K562 (cell line): ENCODE measurements at regions not wholly inside any gene's neighbourhood (a gene's known extent, or its start where the extent isn't known, plus 50 kb on each side); places are given as distances from the start of the nearest gene placed in this dataset.
A peak's percentile ranks its signal among the peaks of the same experiment; 100 is the strongest.

Source experiments
- ATAC-seq: fragments of 200-7000 bp; cut with Tn5 transposase; 3 replicates; pipeline ENCODE4 v1.9.1; 2020; ENCODE audit warnings: moderate library complexity
- BruUV-seq: library from RNA; stranded (reverse); fragments of 400-500 nt; replicated peaks from 2 replicates; lab custom pipeline; 2021; lab: Mats Ljungman, UMichigan
- CTCF ChIA-PET: fragments of 300-600 bp; formaldehyde crosslinking; extraction: SDS; loops from one replicate; lab custom pipeline; 2021; ENCODE audit warnings: low intra/inter-chr PET ratio; lab: Yijun Ruan, JAX
- POLR2A ChIA-PET: fragments of 300-600, 350-650 bp; sonication (Branson Sonifier 250); formaldehyde crosslinking; extraction: SDS; loops from one replicate; lab custom pipeline; 2021; ENCODE audit warnings: antibody characterized with exemption, inconsistent platforms; lab: Yijun Ruan, JAX
- DNase-seq, 4 experiments: peaks; one replicate each; pipeline versions ENCODE4 v3.0.0 to v3.0.0-alpha.2; 2011 to 2018; ENCODE audit warnings: low spot score in 3 of 4, mixed read lengths in 3 of 4; ENCODE audit errors: extremely low read depth in 1 of 4
- FAIRE-seq: peaks from 2 replicates; lab custom pipeline; 2011; peaks lifted over from hg19 to GRCh38; lab: Jason Lieb, UNC
- H2AFZ ChIP-seq: 2 replicates; pipeline ENCODE4 v1.6.0; 2011; ENCODE audit warnings: low read depth, low read length, control low read depth, inconsistent platforms
- H3K27ac ChIP-seq: fragments of 200-600 bp; 3 replicates; pipeline ENCODE4 v1.8.0; 2011; ENCODE audit warnings: low read depth, mild to moderate bottlenecking, control low read depth, inconsistent platforms, low read length, moderate library complexity, mixed read lengths; ENCODE audit errors: extremely low read depth
- H3K27me3 ChIP-seq, 2 experiments: fragments of 300-600 bp in 1 of 2; 2 replicates in 1 of 2; 3 replicates in 1 of 2; pipeline versions ENCODE4 v1.6.0 to v1.8.0; 2011; ENCODE audit warnings: inconsistent platforms in 2 of 2, low read length in 2 of 2, mild to moderate bottlenecking in 1 of 2, mixed read lengths in 1 of 2, moderate library complexity in 1 of 2; ENCODE audit not compliant: control insufficient read depth in 2 of 2, insufficient read depth in 2 of 2
- H3K36me3 ChIP-seq: fragments of 300-600 bp; 3 replicates; pipeline ENCODE4 v1.8.0; 2011; ENCODE audit warnings: mild to moderate bottlenecking, low read length, inconsistent platforms; ENCODE audit not compliant: control insufficient read depth, insufficient read depth
- H3K4me1 ChIP-seq, 2 experiments: fragments of 200-600 bp in 1 of 2; replicated peaks in 1 of 2; 2 replicates in 1 of 2; 3 replicates in 1 of 2; pipeline versions ENCODE4 v1.5.1 to v1.8.0; 2011; ENCODE audit warnings: inconsistent platforms in 2 of 2, low read length in 2 of 2, mild to moderate bottlenecking in 1 of 2, mixed read lengths in 1 of 2, moderate library complexity in 1 of 2; ENCODE audit not compliant: control insufficient read depth in 2 of 2, insufficient read depth in 2 of 2
- H3K4me2 ChIP-seq: 2 replicates; pipeline ENCODE4 v1.6.1; 2011; ENCODE audit warnings: low read length, control low read depth, inconsistent platforms, mixed read lengths; ENCODE audit not compliant: insufficient read depth
- H3K4me3 ChIP-seq: fragments of 200-600 bp; sonication (generic), shearing (Covaris generic); 2 replicates; pipeline ENCODE4 v1.5.1; 2016; ENCODE audit warnings: control low read depth, inconsistent platforms
- H3K79me2 ChIP-seq: fragments of 200-600 bp; 3 replicates; pipeline ENCODE4 v1.8.0; 2011; ENCODE audit warnings: low read length, inconsistent platforms; ENCODE audit not compliant: control insufficient read depth, insufficient read depth
- H3K9ac ChIP-seq, 2 experiments: 2 replicates each; pipeline versions ENCODE4 v1.6.0 to v1.6.1; 2011; ENCODE audit warnings: low read depth in 2 of 2, low read length in 2 of 2, control low read depth in 1 of 2, inconsistent platforms in 1 of 2, mild to moderate bottlenecking in 1 of 2, mixed read lengths in 1 of 2; ENCODE audit not compliant: insufficient read depth in 1 of 2
- H3K9me1 ChIP-seq: one replicate; pipeline ENCODE4 v1.6.0; 2011; ENCODE audit warnings: inconsistent platforms, mild to moderate bottlenecking, low read length, moderate library complexity; ENCODE audit not compliant: control insufficient read depth, insufficient read depth
- H3K9me3 ChIP-seq: replicated peaks from 2 replicates; pipeline ENCODE4 v1.5.1; 2011; ENCODE audit warnings: low read depth, low read length, inconsistent platforms; ENCODE audit not compliant: control insufficient read depth, insufficient read depth
- H4K20me1 ChIP-seq: replicated peaks from 2 replicates; pipeline ENCODE4 v1.6.1; 2011; ENCODE audit warnings: low read length, inconsistent platforms, mixed read lengths; ENCODE audit not compliant: control insufficient read depth, insufficient read depth
- ESRRA ChIP-seq: fragments of 450-650 bp; IDR thresholded peaks from 2 replicates; pipeline ENCODE4 v1.6.1; 2014; ENCODE audit warnings: low read depth, mild to moderate bottlenecking, moderate library complexity, borderline replicate concordance
- FOXA3 ChIP-seq, 2 experiments: fragments of 450-650 bp in 1 of 2; sonication (generic) in 1 of 2; formaldehyde crosslinking; IDR thresholded peaks in 1 of 2; conservative IDR thresholded peaks in 1 of 2; 2 replicates each; pipeline versions ENCODE4 v1.4.0 to v1.8.0; 2020 to 2022; ENCODE audit warnings: mild to moderate bottlenecking in 2 of 2, missing genetic modification reagents in 1 of 2
- KDM2B ChIP-seq: fragments of 250-450 bp; sonication (Bioruptor Pico); IDR thresholded peaks from 2 replicates; pipeline ENCODE4 v1.8.0; 2021; ENCODE audit warnings: mild to moderate bottlenecking, moderate library complexity
- KDM4B ChIP-seq, 2 experiments: fragments of 450-650 bp in 1 of 2; sonication (generic) in 1 of 2; IDR thresholded peaks; 2 replicates each; pipeline ENCODE4 v1.6.1; 2016 to 2017; ENCODE audit warnings: borderline replicate concordance in 2 of 2, antibody characterized with exemption in 1 of 2, low read depth in 1 of 2, mild to moderate bottlenecking in 1 of 2
- MEIS2 ChIP-seq: fragments of 450-650 bp; IDR thresholded peaks from 2 replicates; pipeline ENCODE4 v1.6.1; 2014; ENCODE audit warnings: mild to moderate bottlenecking; ENCODE audit not compliant: partially characterized antibody
- ZNF436 ChIP-seq: fragments of 250-450, 450-650 bp; sonication (Bioruptor Pico); formaldehyde crosslinking; IDR thresholded peaks from 2 replicates; pipeline ENCODE4 v1.7.0; 2020; ENCODE audit warnings: mild to moderate bottlenecking
- WGBS: fragments of 100-300 bp; shearing (Covaris generic); methylation state at CpG from one replicate; pipeline ENCODE4 v1.1.6; 2016; ENCODE audit warnings: low coverage, mixed read lengths; ENCODE audit not compliant: insufficient coverage; ENCODE audit errors: missing lambda C conversion rate; 5-methylcytosine and 5-hydroxymethylcytosine counted together
- in situ Hi-C: fragments of 300-500 bp; cut with MboI; formaldehyde crosslinking; loops from 4 replicates; pipeline ENCODE4 v1.15.0; 2018; ENCODE audit warnings: inconsistent platforms, mixed read lengths
- intact Hi-C: fragments of 100-400 bp; cut with micrococcal nuclease; formaldehyde crosslinking; loops from 2 replicates; pipeline ENCODE4 v1.14.2; 2022
- TF ChIP-seq, protein P1 (sequence below): sonication (generic); formaldehyde crosslinking; IDR thresholded peaks from 2 replicates; pipeline ENCODE4 v1.8.1; 2023; ENCODE audit warnings: missing genetic modification reagents, mild to moderate bottlenecking, borderline replicate concordance

DNA sequence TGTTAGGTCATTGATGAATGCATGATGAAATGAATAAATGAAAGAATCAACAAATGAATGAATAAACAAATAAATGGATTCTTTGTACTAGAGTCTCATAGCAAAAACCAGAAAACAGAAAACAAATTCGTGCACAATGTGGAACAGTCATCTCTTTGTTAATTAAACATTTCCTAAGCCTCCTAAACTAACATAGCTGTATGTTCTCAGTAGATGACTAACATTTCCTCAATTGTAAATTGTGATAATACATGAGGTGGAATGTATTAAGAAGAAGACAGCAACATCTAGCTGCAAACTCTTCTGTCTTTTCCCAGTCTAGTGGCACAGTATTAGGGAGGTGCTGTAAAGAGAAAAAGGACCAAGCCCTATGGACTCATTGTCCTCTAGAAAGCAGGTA lies 1021.0 kb downstream of the MCTP2 start (continued):
- TF ChIP-seq, protein P1, sequence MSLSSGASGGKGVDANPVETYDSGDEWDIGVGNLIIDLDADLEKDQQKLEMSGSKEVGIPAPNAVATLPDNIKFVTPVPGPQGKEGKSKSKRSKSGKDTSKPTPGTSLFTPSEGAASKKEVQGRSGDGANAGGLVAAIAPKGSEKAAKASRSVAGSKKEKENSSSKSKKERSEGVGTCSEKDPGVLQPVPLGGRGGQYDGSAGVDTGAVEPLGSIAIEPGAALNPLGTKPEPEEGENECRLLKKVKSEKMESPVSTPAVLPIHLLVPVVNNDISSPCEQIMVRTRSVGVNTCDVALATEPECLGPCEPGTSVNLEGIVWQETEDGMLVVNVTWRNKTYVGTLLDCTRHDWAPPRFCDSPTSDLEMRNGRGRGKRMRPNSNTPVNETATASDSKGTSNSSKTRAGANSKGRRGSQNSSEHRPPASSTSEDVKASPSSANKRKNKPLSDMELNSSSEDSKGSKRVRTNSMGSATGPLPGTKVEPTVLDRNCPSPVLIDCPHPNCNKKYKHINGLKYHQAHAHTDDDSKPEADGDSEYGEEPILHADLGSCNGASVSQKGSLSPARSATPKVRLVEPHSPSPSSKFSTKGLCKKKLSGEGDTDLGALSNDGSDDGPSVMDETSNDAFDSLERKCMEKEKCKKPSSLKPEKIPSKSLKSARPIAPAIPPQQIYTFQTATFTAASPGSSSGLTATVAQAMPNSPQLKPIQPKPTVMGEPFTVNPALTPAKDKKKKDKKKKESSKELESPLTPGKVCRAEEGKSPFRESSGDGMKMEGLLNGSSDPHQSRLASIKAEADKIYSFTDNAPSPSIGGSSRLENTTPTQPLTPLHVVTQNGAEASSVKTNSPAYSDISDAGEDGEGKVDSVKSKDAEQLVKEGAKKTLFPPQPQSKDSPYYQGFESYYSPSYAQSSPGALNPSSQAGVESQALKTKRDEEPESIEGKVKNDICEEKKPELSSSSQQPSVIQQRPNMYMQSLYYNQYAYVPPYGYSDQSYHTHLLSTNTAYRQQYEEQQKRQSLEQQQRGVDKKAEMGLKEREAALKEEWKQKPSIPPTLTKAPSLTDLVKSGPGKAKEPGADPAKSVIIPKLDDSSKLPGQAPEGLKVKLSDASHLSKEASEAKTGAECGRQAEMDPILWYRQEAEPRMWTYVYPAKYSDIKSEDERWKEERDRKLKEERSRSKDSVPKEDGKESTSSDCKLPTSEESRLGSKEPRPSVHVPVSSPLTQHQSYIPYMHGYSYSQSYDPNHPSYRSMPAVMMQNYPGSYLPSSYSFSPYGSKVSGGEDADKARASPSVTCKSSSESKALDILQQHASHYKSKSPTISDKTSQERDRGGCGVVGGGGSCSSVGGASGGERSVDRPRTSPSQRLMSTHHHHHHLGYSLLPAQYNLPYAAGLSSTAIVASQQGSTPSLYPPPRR (CRISPR knock-in tag) = no peak
- TF ChIP-seq KDM4B (IDR thresholded peaks at IDR 0.05; ENCODE audit: borderline replicate concordance in 2 of 2, low read depth in 1 of 2) = no peak
- TF ChIP-seq, all 486 proteins: peak for 0

DNA sequence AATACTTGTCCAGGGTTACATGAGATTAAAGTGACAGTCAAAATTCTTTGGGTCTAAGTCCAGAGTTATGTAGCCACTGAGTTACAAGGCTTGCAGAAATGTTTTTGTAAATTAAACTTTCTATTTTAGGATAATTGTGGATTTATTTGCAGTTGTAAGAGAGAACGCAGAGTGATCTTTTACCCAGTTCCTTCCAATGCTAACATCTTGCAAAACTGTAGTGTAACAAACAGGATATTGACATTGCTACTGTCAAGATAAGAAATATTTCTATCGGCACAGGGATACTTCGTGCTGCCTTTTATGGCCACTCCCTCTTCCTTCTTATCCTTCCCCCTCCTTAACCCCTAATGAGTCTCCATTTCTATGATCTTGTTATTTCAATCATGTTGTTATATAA lies 1022.9 kb downstream of the MCTP2 start:
- H3K9me3 ChIP-seq = no peaks in the 10 kb centered on the region
- H3K9me1 ChIP-seq = no peaks in the 10 kb centered on the region
- H4K20me1 ChIP-seq = no peaks in the 10 kb centered on the region
- H3K27me3 ChIP-seq = no peaks in the 10 kb centered on the region
- no peak overlapping the region for H3K27ac ChIP-seq
- CTCF ChIA-PET = no interaction called here
- DNase-seq = no peak
- H3K9ac ChIP-seq = no peak overlapping the region
- H2AFZ ChIP-seq = no peak overlapping the region; the same call in 1 of the 2 replicates
- 9% methylated on average over 3 of the region's 3 CpGs for WGBS
- BruUV-seq = no TSS peak
- H3K79me2 ChIP-seq = no peaks in the 10 kb centered on the region
- no peak overlapping the region for H3K4me3 ChIP-seq
- in situ Hi-C loops (no loop called here), intact Hi-C loops (no loop called here)
- POLR2A ChIA-PET = no interaction called here
- no peaks in the 10 kb centered on the region for H3K36me3 ChIP-seq
- H3K4me2 ChIP-seq = no peak overlapping the region
- no peak for FAIRE-seq
- ATAC-seq = no peak
- TF ChIP-seq ZNF436 (CRISPR knock-in tag) (no peak), FOXA3 (CRISPR knock-in tag; conservative IDR thresholded peaks at IDR 0.05 in 1 of 2, IDR thresholded peaks at IDR 0.05 in 1 of 2) (peak in 1 of 2 experiments; percentile 76; a peak in 2 of 4 replicates), ESRRA (no peak), MEIS2 (peak; percentile 21), KDM2B (CRISPR knock-in tag) (no peak)
- H3K4me1 ChIP-seq = no peaks in the 10 kb centered on the region
